GM12878 (cell line): ENCODE measurements at regions not wholly inside any gene's neighbourhood (a gene's known extent, or its start where the extent isn't known, plus 50 kb on each side); places are given as distances from the start of the nearest gene placed in this dataset.

Source experiments
- ATAC-seq: fragments of 200-7000 bp; cut with Tn5 transposase; 3 replicates; pipeline ENCODE4 v1.9.1; 2020; ENCODE audit warnings: mild to moderate bottlenecking, moderate library complexity
- BruUV-seq: library from RNA; stranded (reverse); fragments of 400-500 nt; replicated peaks from 2 replicates; lab custom pipeline; 2021; lab: Mats Ljungman, UMichigan
- CTCF ChIA-PET: fragments of 300-600 bp; sonication (Branson Sonifier 250); formaldehyde crosslinking; extraction: SDS; loops from one replicate; lab custom pipeline; 2021; ENCODE audit warnings: inconsistent platforms; lab: Yijun Ruan, JAX
- POLR2A ChIA-PET: fragments of 350-600 bp; formaldehyde crosslinking; extraction: SDS; loops from one replicate; lab custom pipeline; 2021; ENCODE audit warnings: inconsistent platforms; lab: Charles Lee
- RAD21 ChIA-PET: fragments of 300-600 bp; sonication (Branson Sonifier 250); formaldehyde crosslinking; loops from one replicate; lab custom pipeline; 2023; ENCODE audit warnings: antibody characterized with exemption; ENCODE audit not compliant: unreplicated experiment; lab: Charles Lee
- SMC1A ChIA-PET: fragments of 300-600 bp; sonication (Branson Sonifier 250); formaldehyde crosslinking; loops from one replicate; lab custom pipeline; 2023; ENCODE audit not compliant: unreplicated experiment, uncharacterized antibody; lab: Charles Lee
- DNase-seq: peaks from one replicate; pipeline ENCODE4 v3.0.0-alpha.2; 2011; ENCODE audit warnings: low read depth, low spot score
- FAIRE-seq: peaks from 3 replicates; lab custom pipeline; 2011; peaks lifted over from hg19 to GRCh38; lab: Jason Lieb, UNC
- H2AFZ ChIP-seq: 2 replicates; pipeline ENCODE4 v1.6.0; 2011; ENCODE audit warnings: low read depth, low read length, control low read depth; ENCODE audit not compliant: control insufficient read depth
- H3K27ac ChIP-seq: 2 replicates; pipeline ENCODE4 v1.5.1; 2011; ENCODE audit warnings: control low read depth; ENCODE audit not compliant: control insufficient read depth, insufficient read depth
- H3K27me3 ChIP-seq, 2 experiments: replicated peaks in 1 of 2; 2 replicates each; pipeline versions ENCODE4 v1.6.0 to v1.6.1; 2011; ENCODE audit warnings: low read length in 1 of 2; ENCODE audit not compliant: control insufficient read depth in 2 of 2, insufficient read depth in 2 of 2
- H3K36me3 ChIP-seq, 2 experiments: 2 replicates each; pipeline ENCODE4 v1.5.1; 2011; ENCODE audit warnings: low read length in 1 of 2; ENCODE audit not compliant: control insufficient read depth in 2 of 2, insufficient read depth in 2 of 2
- H3K4me1 ChIP-seq: 2 replicates; pipeline ENCODE4 v1.6.1; 2011; ENCODE audit warnings: mild to moderate bottlenecking, low read length, moderate library complexity, mixed read lengths; ENCODE audit not compliant: control insufficient read depth, insufficient read depth
- H3K4me2 ChIP-seq: 2 replicates; pipeline ENCODE4 v1.6.0; 2011; ENCODE audit warnings: control low read depth; ENCODE audit not compliant: control insufficient read depth, insufficient read depth
- H3K4me3 ChIP-seq: fragments of 200-600 bp; sonication (generic); 2 replicates; pipeline ENCODE4 v1.5.1; 2016
- H3K79me2 ChIP-seq: 2 replicates; pipeline ENCODE4 v1.6.0; 2011; ENCODE audit warnings: low read length; ENCODE audit not compliant: control insufficient read depth, insufficient read depth
- H3K9ac ChIP-seq: 2 replicates; pipeline ENCODE4 v1.8.0; 2011; ENCODE audit warnings: low read length, control low read depth, mixed read lengths; ENCODE audit not compliant: control insufficient read depth, insufficient read depth
- H3K9me3 ChIP-seq: replicated peaks from 3 replicates; pipeline ENCODE4 v1.5.1; 2011; ENCODE audit warnings: mild to moderate bottlenecking, low read length; ENCODE audit not compliant: control insufficient read depth, insufficient read depth
- H4K20me1 ChIP-seq: 2 replicates; pipeline ENCODE4 v1.6.0; 2011; ENCODE audit not compliant: control insufficient read depth, insufficient read depth
- CBX3 ChIP-seq: fragments of 200-600 bp; sonication (generic); IDR thresholded peaks from 2 replicates; pipeline ENCODE4 v1.6.1; 2016; ENCODE audit warnings: low read depth, borderline replicate concordance
- CUX1 ChIP-seq: IDR thresholded peaks from 2 replicates; pipeline ENCODE4 v1.6.1; 2012; ENCODE audit warnings: improper control_type of control experiment, low read depth, low read length; ENCODE audit not compliant: insufficient replicate concordance
- IRF5 ChIP-seq: fragments of 450-650 bp; IDR thresholded peaks from 2 replicates; pipeline ENCODE4 v1.6.1; 2017; ENCODE audit warnings: borderline replicate concordance
- MLLT1 ChIP-seq: fragments of 450-650 bp; IDR thresholded peaks from 2 replicates; pipeline ENCODE4 v1.6.1; 2016; ENCODE audit warnings: mild to moderate bottlenecking
- NR2F1 ChIP-seq: fragments of 450-650 bp; conservative IDR thresholded peaks from 2 replicates; pipeline ENCODE4 v1.6.1; 2017; ENCODE audit warnings: mild to moderate bottlenecking
- RAD51 ChIP-seq: fragments of 450-650 bp; IDR thresholded peaks from 2 replicates; pipeline ENCODE4 v1.6.1; 2016; ENCODE audit warnings: moderate library complexity, mild to moderate bottlenecking, inconsistent platforms
- TCF7 ChIP-seq: IDR thresholded peaks from 2 replicates; pipeline ENCODE4 v1.6.1; 2014; ENCODE audit warnings: antibody characterized with exemption, borderline replicate concordance
- ZNF274 ChIP-seq: IDR thresholded peaks from one replicate; pipeline ENCODE4 v1.8.0; 2011; ENCODE audit not compliant: insufficient read length, insufficient read depth
- ZNF384 ChIP-seq: IDR thresholded peaks from 2 replicates; pipeline ENCODE4 v1.6.1; 2012; ENCODE audit warnings: low read depth, mild to moderate bottlenecking, low read length, improper control_type of control experiment, borderline replicate concordance
- ZNF622 ChIP-seq: fragments of 450-650 bp; IDR thresholded peaks from 2 replicates; pipeline ENCODE4 v1.6.1; 2017; ENCODE audit warnings: mild to moderate bottlenecking, inconsistent platforms
- WGBS: methylation state at CpG from one replicate; pipeline ENCODE4 v1.1.6; 2016; ENCODE audit warnings: low lambda C conversion rate; ENCODE audit not compliant: insufficient replicate concordance, insufficient coverage; ENCODE audit errors: missing lambda C conversion rate; 5-methylcytosine and 5-hydroxymethylcytosine counted together
- in situ Hi-C: fragments of 300-500 bp; cut with MboI; formaldehyde crosslinking; loops from 9 replicates; pipeline ENCODE4 v1.14.3; 2018; ENCODE audit warnings: mixed read lengths
- intact Hi-C: fragments of 100-400 bp; cut with micrococcal nuclease; formaldehyde crosslinking; loops from one replicate; pipeline ENCODE4 v1.14.2; 2022; ENCODE audit not compliant: unreplicated experiment

- no peak for TF ChIP-seq CUX1
- TF ChIP-seq, all 136 proteins: peak for 0
Measured at GRCh38 chr18:78731398-78732032, 248.1 kb upstream of the SALL3 start (continued).

- no peaks in the 10 kb centered on the region for H3K4me1 ChIP-seq
- no peak overlapping the region for H3K4me2 ChIP-seq
- POLR2A ChIA-PET: no interaction called here
- no peak overlapping the region for H3K9ac ChIP-seq
- H3K27ac ChIP-seq: no peak overlapping the region
- DNase-seq (no peak), ATAC-seq (no peak), FAIRE-seq (no peak)
- no peaks in the 10 kb centered on the region for H4K20me1 ChIP-seq
- intact Hi-C loops: no loop called here
- H2AFZ ChIP-seq: no peak overlapping the region
- in situ Hi-C loops: no loop called here
- BruUV-seq: no TSS peak
- 24% methylated on average over 14 of the region's 14 CpGs for WGBS
- H3K79me2 ChIP-seq: no peaks in the 10 kb centered on the region
- no peak overlapping the region for H3K4me3 ChIP-seq
- CTCF ChIA-PET: no interaction called here
- H3K9me3 ChIP-seq: no peaks in the 10 kb centered on the region; the same call in 2 of the 3 replicates
- SMC1A ChIA-PET: no interaction called here
- no peaks in the 10 kb centered on the region for H3K36me3 ChIP-seq
- RAD21 ChIA-PET: no interaction called here
- H3K27me3 ChIP-seq: no peaks in the 10 kb centered on the region
- TF ChIP-seq RAD51: no peak
- TF ChIP-seq ZNF274: no peak
- no peak for TF ChIP-seq MLLT1
- no peak for TF ChIP-seq CBX3
- no peak for TF ChIP-seq IRF5
- no peak for TF ChIP-seq ZNF622
- no peak for TF ChIP-seq NR2F1
- TF ChIP-seq ZNF384: no peak
- no peak for TF ChIP-seq TCF7
Measured at GRCh38 chr18:78732273-78733210, 247.1 kb upstream of the SALL3 start.
